Astrocyte (in vitro differentiated cells and primary cell): ENCODE measurements at regions not wholly inside any gene's neighbourhood (a gene's known extent, or its start where the extent isn't known, plus 50 kb on each side); places are given as distances from the start of the nearest gene placed in this dataset.
A peak's percentile ranks its signal among the peaks of the same experiment; 100 is the strongest.

Experiments used
- DNase-seq: peaks from one replicate; pipeline ENCODE4 v3.0.0-alpha.2; 2010; ENCODE audit warnings: low read depth
- FAIRE-seq: peaks from 2 replicates; lab custom pipeline; 2011; peaks lifted over from hg19 to GRCh38; lab: Jason Lieb, UNC
- H2AFZ ChIP-seq: 2 replicates; pipeline ENCODE4 v1.6.0; 2012; ENCODE audit warnings: low read depth, low read length, inconsistent platforms
- H3K27ac ChIP-seq: 2 replicates; pipeline ENCODE4 v1.5.1; 2011; ENCODE audit warnings: low read depth, low read length, inconsistent platforms
- H3K27me3 ChIP-seq: 2 replicates; pipeline ENCODE4 v1.6.0; 2011; ENCODE audit warnings: low read length, inconsistent platforms; ENCODE audit not compliant: insufficient read depth
- H3K36me3 ChIP-seq: 2 replicates; pipeline ENCODE4 v1.5.1; 2011; ENCODE audit warnings: low read length, inconsistent platforms; ENCODE audit not compliant: insufficient read depth
- H3K4me1 ChIP-seq: 2 replicates; pipeline ENCODE4 v1.5.1; 2011; ENCODE audit warnings: low read length, inconsistent platforms; ENCODE audit not compliant: insufficient read depth
- H3K4me2 ChIP-seq: 2 replicates; pipeline ENCODE4 v1.6.0; 2012; ENCODE audit warnings: low read length, inconsistent platforms
- H3K4me3 ChIP-seq: 2 replicates; pipeline ENCODE4 v1.5.1; 2011; ENCODE audit warnings: low read depth, mild to moderate bottlenecking, low read length, inconsistent platforms; ENCODE audit not compliant: insufficient read depth
- H3K79me2 ChIP-seq: 2 replicates; pipeline ENCODE4 v1.6.0; 2012; ENCODE audit warnings: mild to moderate bottlenecking, low read length, inconsistent platforms; ENCODE audit not compliant: insufficient read depth
- H3K9ac ChIP-seq: 2 replicates; pipeline ENCODE4 v1.6.0; 2012; ENCODE audit warnings: mild to moderate bottlenecking, low read length, inconsistent platforms
- H3K9me3 ChIP-seq: 2 replicates; pipeline ENCODE4 v1.5.1; 2012; ENCODE audit warnings: low read depth, mild to moderate bottlenecking, low read length, inconsistent platforms; ENCODE audit not compliant: insufficient read depth
- H4K20me1 ChIP-seq: 2 replicates; pipeline ENCODE4 v1.6.0; 2012; ENCODE audit warnings: low read length, inconsistent platforms; ENCODE audit not compliant: insufficient read depth
- H3K27ac Mint-ChIP-seq: one replicate; pipeline ENCODE4 v1.8.0; 2021; ENCODE audit warnings: mild to moderate bottlenecking, mixed read lengths; ENCODE audit not compliant: unreplicated experiment
- H3K27me3 Mint-ChIP-seq: one replicate; pipeline ENCODE4 v1.8.0; 2021; ENCODE audit warnings: low read depth, mixed read lengths; ENCODE audit not compliant: unreplicated experiment
- H3K36me3 Mint-ChIP-seq: one replicate; pipeline ENCODE4 v1.8.0; 2021; ENCODE audit warnings: low read depth, mixed read lengths; ENCODE audit not compliant: unreplicated experiment
- H3K4me1 Mint-ChIP-seq: one replicate; pipeline ENCODE4 v1.8.0; 2021; ENCODE audit warnings: low read depth, mixed read lengths; ENCODE audit not compliant: unreplicated experiment
- H3K4me3 Mint-ChIP-seq: one replicate; pipeline ENCODE4 v1.8.0; 2021; ENCODE audit warnings: mild to moderate bottlenecking, moderate library complexity, mixed read lengths; ENCODE audit not compliant: unreplicated experiment
- H3K9me3 Mint-ChIP-seq: one replicate; pipeline ENCODE4 v1.8.0; 2021; ENCODE audit warnings: mild to moderate bottlenecking, mixed read lengths; ENCODE audit not compliant: unreplicated experiment
- CTCF ChIP-seq: IDR thresholded peaks from 2 replicates; pipeline ENCODE4 v1.5.1; 2011; ENCODE audit warnings: low read depth, mild to moderate bottlenecking, inconsistent platforms, low read length, moderate library complexity; ENCODE audit not compliant: insufficient read depth
- EZH2 ChIP-seq: IDR thresholded peaks from 2 replicates; pipeline ENCODE4 v1.6.1; 2012; ENCODE audit warnings: mild to moderate bottlenecking, low read length, inconsistent platforms; ENCODE audit not compliant: insufficient read depth

- H3K27ac Mint-ChIP-seq, result no peak overlapping the region
- TF ChIP-seq CTCF (no peak), EZH2 (no peak)
- no peaks in the 10 kb centered on the region for H3K27me3 Mint-ChIP-seq
- H3K36me3 Mint-ChIP-seq, result no peaks in the 10 kb centered on the region
- FAIRE-seq (no peak), DNase-seq (no peak)
- H3K4me2 ChIP-seq, result no peak overlapping the region
- H3K79me2 ChIP-seq, result no peaks in the 10 kb centered on the region
- no peaks in the 10 kb centered on the region for H3K27me3 ChIP-seq
- H3K27ac ChIP-seq, result no peak overlapping the region
- no peak overlapping the region for H3K9ac ChIP-seq
- no peaks in the 10 kb centered on the region for H4K20me1 ChIP-seq
- no peak overlapping the region for H3K4me3 Mint-ChIP-seq
- H3K9me3 Mint-ChIP-seq, result no peaks in the 10 kb centered on the region
- no peaks in the 10 kb centered on the region for H3K4me1 ChIP-seq
- H3K4me1 Mint-ChIP-seq, result no peaks in the 10 kb centered on the region
- H3K4me3 ChIP-seq, result no peak overlapping the region
- no peak overlapping the region for H2AFZ ChIP-seq
- no peaks in the 10 kb centered on the region for H3K9me3 ChIP-seq
- H3K36me3 ChIP-seq, result no peaks in the 10 kb centered on the region
These were observed 132.2 kb downstream of the NTMT2 start for GRCh38 chr1:170277985-170278384.

GRCh38 chr1:170284016-170284415 lies 138.3 kb downstream of the NTMT2 start:
- Histone ChIP-seq H3K4me1 (no peaks in the 10 kb centered on the region), H3K9me3 (no peaks in the 10 kb centered on the region), H2AFZ (peak overlapping the region; percentile 45), H3K79me2 (no peaks in the 10 kb centered on the region), H3K4me3 (no peak overlapping the region), H3K27ac (no peak overlapping the region), H3K4me2 (peak overlapping the region; percentile 29), H4K20me1 (no peaks in the 10 kb centered on the region), H3K36me3 (no peaks in the 10 kb centered on the region), H3K9ac (no peak overlapping the region), H3K27me3 (no peaks in the 10 kb centered on the region)
- Mint-ChIP-seq H3K9me3 (no peaks in the 10 kb centered on the region), H3K4me3 (no peak overlapping the region), H3K4me1 (no peaks in the 10 kb centered on the region), H3K27me3 (no peaks in the 10 kb centered on the region), H3K27ac (no peak overlapping the region), H3K36me3 (no peaks in the 10 kb centered on the region)
- TF ChIP-seq CTCF (no peak), EZH2 (no peak)
- FAIRE-seq (no peak), DNase-seq (no peak)

- no peak for FAIRE-seq
- no peaks in the 10 kb centered on the region for H3K27me3 ChIP-seq
- TF ChIP-seq EZH2 (no peak), CTCF (no peak)
These were observed 138.8 kb downstream of the NTMT2 start for GRCh38 chr1:170284512-170284911.

More at GRCh38 chr1:170284512-170284911, 138.8 kb downstream of the NTMT2 start:
- Histone ChIP-seq H3K4me1 (no peaks in the 10 kb centered on the region), H3K36me3 (no peaks in the 10 kb centered on the region), H2AFZ (peak overlapping the region; percentile 62), H3K4me3 (no peak overlapping the region), H3K9ac (no peak overlapping the region), H3K4me2 (peak overlapping the region; percentile 29), H3K79me2 (no peaks in the 10 kb centered on the region), H4K20me1 (no peaks in the 10 kb centered on the region), H3K27ac (no peak overlapping the region), H3K9me3 (no peaks in the 10 kb centered on the region)
- H3K4me3 Mint-ChIP-seq, result no peak overlapping the region
- no peaks in the 10 kb centered on the region for H3K4me1 Mint-ChIP-seq
- no peak for DNase-seq
- no peaks in the 10 kb centered on the region for H3K36me3 Mint-ChIP-seq
- no peak overlapping the region for H3K27ac Mint-ChIP-seq
- no peaks in the 10 kb centered on the region for H3K27me3 Mint-ChIP-seq
- no peaks in the 10 kb centered on the region for H3K9me3 Mint-ChIP-seq
